GM19035 (cell line): ENCODE measurements at regions not wholly inside any gene's neighbourhood (a gene's known extent, or its start where the extent isn't known, plus 50 kb on each side); places are given as distances from the start of the nearest gene placed in this dataset.

ENCODE experiments used
- ATAC-seq: cut with Tn5 transposase; IDR thresholded peaks from one replicate; pipeline ENCODE4 v1.9.1; 2021; ENCODE audit not compliant: unreplicated experiment

DNA sequence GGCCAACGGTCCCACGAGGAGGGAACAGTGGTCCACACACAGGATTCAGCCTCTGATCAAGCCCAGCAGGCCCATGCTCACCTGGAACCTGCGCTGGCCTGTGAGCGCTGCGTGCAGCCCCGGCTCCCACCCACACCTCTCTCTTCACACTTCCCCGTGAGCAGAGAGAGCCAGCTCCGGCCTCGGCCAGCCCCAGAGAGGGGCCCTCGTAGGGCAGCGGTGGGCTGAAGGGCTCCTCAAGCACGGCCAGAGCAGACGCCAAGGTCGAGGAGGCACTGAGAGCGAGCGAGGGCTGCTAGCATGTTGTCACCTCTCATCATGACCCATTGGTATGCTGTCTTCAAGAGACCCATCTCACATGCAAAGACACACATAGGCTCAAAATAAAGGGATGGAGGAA lies 83.0 kb upstream of the FMR1 start:
- ATAC-seq = no peak

DNA sequence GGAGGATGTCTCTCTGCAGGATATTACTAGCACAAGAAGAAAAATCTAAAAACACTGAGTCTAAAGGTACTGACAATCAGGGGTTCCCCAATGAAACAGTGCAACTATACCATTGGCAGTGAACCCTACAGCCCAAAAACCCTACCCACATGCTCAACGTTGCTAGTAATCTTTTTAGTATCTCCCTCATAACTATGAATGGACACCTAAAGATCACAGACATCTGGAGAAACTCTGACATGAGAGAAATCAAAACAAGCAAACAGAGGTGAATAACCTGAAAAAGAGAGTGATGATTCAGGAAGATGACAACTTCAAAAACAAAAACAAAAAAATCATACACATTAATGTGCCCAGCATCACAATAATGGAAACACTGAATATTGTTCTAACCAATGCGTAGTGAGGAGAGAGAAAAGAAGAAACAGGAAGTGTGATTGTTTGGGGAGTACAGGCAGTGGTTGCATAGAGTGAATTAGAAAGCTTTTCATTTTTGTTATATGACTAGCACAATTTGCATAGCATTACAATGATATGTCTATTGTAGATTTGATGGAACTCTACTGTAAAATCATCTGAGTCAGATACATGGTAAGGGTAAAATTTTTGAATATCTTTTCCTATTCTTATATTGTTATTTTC lies 78.9 kb upstream of the FMR1 start:
- peak; percentile 69 for ATAC-seq

GRCh38 chrX:147838465-147839131 lies 73.1 kb upstream of the FMR1 start:
- ATAC-seq = no peak

DNA sequence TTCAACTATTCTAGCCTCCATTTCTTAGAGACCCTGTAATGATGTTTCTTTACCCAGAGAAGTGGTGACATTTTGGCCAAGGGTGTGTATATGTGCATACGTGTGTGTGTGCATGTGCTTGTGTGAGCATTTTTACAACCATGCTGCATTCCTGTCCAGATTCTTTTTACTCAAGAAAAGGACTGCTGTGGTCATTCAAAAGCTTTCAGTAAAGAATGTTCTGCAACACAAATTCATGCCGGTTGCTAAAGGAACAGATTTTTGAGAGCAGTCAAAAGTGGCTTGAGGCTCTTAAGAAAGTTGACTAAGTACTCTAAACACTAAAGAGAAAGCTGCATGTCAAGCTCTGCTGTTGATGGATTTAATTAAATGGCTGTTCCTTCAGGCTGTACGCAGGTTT lies 65.0 kb upstream of the FMR1 start:
- ATAC-seq = no peak

- ATAC-seq = no peak
Measured at GRCh38 chrX:147847999-147848398, 63.7 kb upstream of the FMR1 start.

- no peak for ATAC-seq
Measured at GRCh38 chrX:147848543-147849443, 62.9 kb upstream of the FMR1 start.

DNA sequence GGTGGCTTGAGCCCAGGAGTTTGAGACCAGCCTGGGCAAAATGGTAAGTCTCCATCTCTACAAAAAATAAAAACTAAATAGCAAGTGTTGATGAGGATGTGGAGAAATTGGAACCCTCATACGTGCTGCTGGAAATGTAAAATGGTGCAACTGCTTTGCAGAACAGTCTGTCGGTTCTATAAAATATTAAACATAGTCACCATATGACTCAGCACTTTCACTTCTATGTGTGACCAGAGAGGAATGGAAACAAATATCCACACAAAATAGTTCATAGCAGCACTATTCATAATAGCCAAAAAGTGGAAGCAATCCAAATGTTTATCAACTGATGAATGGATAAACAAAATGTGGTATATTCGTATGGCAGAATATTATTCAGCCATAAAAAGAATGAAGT lies 60.8 kb upstream of the FMR1 start:
- ATAC-seq = no peak

DNA sequence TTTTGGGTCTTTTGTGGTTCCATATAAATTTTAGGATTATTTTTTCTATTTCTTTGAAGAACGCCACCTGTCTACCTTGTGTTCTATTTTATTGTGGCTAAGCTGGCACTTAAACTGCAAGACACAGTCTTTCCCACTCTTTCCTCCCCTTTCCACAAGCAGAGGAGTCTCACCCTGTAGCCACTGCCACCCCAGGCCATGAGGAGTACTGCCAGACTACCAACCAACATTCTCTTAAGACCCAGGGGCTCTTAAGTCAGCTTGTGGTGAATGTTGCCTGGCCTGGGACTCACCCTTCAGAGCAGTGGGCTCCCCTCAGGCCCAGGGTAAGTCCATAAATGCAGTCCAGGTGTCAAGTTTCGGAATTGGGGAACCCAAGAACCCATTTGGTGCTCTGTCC lies 58.0 kb upstream of the FMR1 start:
- ATAC-seq = no peak

DNA sequence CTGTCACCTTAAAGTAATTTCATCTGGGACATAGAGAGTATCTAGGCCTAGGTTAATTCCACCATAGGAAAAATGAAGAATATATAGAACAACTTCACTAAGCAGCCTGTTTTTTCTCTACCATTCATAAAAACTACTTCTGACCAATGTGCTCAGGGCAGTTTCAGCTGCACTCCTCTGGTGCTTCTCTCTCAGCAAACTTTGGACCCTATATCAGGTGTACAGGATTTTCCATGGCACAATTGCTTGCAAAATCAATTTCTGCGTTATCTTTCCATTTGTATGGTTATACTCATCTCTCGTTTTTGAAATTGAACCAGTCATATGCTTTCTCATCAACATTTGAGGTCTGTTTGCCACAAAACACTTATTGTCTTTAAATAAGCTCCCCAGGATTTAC lies 52.1 kb upstream of the FMR1 start:
- no peak for ATAC-seq
